Activated naive CD8-positive, alpha-beta T cell treated with anti-CD3 and anti-CD28 coated beads for 36 hours (primary cell): ENCODE measurements at regions not wholly inside any gene's neighbourhood (a gene's known extent, or its start where the extent isn't known, plus 50 kb on each side); places are given as distances from the start of the nearest gene placed in this dataset.

Experiments used
- DNase-seq: peaks from one replicate; pipeline ENCODE4 v3.0.0; 2021
- H3K27ac Mint-ChIP-seq: one replicate; pipeline ENCODE4 v1.8.0; 2022; ENCODE audit warnings: mild to moderate bottlenecking, moderate library complexity, mixed read lengths
- H3K27me3 Mint-ChIP-seq: one replicate; pipeline ENCODE4 v1.8.0; 2022; ENCODE audit warnings: mild to moderate bottlenecking, mixed read lengths
- H3K36me3 Mint-ChIP-seq: one replicate; pipeline ENCODE4 v1.8.0; 2021; ENCODE audit warnings: mild to moderate bottlenecking, mixed read lengths
- H3K4me1 Mint-ChIP-seq: one replicate; pipeline ENCODE4 v1.8.0; 2021; ENCODE audit warnings: mixed read lengths
- H3K4me3 Mint-ChIP-seq: one replicate; pipeline ENCODE4 v1.8.0; 2022; ENCODE audit warnings: mild to moderate bottlenecking, moderate library complexity, mixed read lengths
- H3K9me3 Mint-ChIP-seq: one replicate; pipeline ENCODE4 v1.8.0; 2022; ENCODE audit warnings: mixed read lengths

DNA sequence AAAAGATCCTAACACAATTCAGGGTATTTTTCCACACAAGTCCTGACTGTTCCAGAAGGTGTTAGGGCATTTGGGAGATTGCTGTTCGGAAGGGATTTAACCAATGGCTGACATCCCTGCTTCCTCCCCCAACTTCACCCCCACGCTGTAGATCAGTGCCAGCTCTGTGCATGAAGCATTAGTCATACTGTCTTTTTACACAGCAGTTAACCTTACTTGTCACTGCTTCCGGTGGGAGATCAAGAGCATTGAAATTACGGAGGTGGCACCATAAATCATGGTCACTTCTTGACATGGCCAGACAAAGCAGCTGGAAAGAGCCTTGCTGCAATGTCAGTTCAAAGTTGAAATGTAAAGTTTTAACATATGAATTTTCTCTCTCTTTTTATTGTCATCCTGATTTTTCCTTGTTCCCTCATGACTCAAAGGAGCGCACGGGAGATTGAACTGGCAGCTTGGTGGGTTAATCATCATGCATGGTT, 70.2 kb downstream of the HRH4 start:
- H3K36me3 Mint-ChIP-seq: no peaks in the 10 kb centered on the region
- no peaks in the 10 kb centered on the region for H3K9me3 Mint-ChIP-seq
- no peak overlapping the region for H3K4me3 Mint-ChIP-seq
- no peak overlapping the region for H3K27ac Mint-ChIP-seq
- peaks cover 27% of the 10 kb centered on the region for H3K27me3 Mint-ChIP-seq
- peak; percentile 7 for DNase-seq
- peaks cover 3% of the 10 kb centered on the region for H3K4me1 Mint-ChIP-seq

DNA sequence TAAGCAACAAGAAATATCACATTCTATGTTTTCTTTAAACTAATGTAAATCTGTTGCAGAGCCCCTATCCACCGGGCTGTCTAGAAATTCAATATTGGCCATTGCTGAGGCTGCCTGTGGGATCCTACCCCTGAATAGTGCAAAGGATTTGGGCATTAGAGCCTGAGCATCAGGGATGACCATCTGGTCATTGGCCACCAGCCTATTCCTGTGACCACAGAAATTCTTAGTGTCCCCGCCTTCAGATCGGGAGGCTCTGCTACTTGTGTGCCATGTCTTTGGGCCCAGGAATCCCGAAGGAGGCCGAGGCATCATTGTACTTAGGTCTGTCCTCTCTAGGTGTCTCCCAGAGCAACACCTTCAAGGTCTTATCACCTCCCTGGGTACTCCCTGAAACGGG, 73.8 kb downstream of the HRH4 start:
- no peaks in the 10 kb centered on the region for H3K9me3 Mint-ChIP-seq
- no peaks in the 10 kb centered on the region for H3K36me3 Mint-ChIP-seq
- no peak overlapping the region for H3K27ac Mint-ChIP-seq
- peaks cover 3% of the 10 kb centered on the region for H3K4me1 Mint-ChIP-seq
- no peak overlapping the region for H3K4me3 Mint-ChIP-seq
- DNase-seq: no peak
- H3K27me3 Mint-ChIP-seq: peaks cover 27% of the 10 kb centered on the region

DNA sequence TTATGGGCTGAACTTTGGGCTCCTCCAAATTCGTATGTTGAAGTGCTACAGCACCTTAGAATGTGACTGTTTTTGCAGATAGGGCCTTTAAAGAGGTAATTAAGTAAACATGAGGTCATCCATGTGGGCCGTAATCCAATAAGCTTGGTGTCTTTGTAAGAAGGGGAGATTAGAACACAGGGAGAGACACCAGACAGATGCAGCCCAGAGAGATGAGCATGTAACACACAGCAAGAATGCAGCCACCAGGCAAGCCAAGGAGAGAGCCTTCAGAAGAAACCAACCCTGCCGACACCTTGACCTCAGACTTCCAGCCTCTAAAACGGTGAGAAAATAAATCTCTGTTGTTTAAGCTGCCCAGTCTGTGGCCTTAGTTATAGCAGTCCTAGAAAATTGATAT, 74.3 kb downstream of the HRH4 start:
- Mint-ChIP-seq H3K4me1 (peaks cover 3% of the 10 kb centered on the region), H3K36me3 (no peaks in the 10 kb centered on the region), H3K27me3 (peaks cover 23% of the 10 kb centered on the region), H3K27ac (no peak overlapping the region), H3K9me3 (no peaks in the 10 kb centered on the region), H3K4me3 (no peak overlapping the region)
- no peak for DNase-seq

DNA sequence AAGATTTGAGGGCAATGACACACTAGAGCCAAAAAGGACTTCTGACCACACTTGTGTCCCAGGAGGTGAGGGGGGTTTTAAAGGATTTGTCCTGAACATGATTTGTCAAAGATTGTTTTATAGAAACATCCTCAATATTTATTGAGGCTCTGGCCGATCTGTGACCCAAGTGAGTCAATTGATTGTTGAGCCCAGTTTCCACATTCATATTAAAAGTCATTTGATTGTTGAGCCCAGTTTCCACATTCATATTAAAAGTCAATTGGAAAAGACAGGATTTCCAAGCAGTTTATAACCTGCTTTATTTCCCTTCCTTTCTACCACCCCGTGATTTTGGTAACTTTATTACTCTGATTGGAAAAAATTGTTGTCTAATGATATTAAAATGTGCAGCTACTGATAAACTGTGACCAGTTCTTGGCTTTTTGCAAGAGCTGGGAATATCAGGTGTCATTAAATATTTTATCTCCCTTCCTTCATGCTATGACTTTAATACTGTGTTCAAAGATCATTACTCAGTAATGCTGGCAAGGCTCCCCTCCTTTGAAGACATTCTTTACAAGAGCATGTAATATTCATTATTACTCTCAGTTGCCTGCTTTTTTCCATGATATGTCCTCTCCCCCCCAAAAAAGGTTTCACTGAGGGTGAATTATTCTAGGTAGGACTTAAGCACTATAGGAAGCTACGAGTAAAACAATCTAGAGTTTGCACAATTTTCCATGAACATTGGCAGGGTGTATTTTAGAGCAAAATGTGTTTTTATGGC, 75.3 kb downstream of the HRH4 start:
- H3K27ac Mint-ChIP-seq: no peak overlapping the region
- H3K27me3 Mint-ChIP-seq: peaks cover 16% of the 10 kb centered on the region
- no peaks in the 10 kb centered on the region for H3K36me3 Mint-ChIP-seq
- no peaks in the 10 kb centered on the region for H3K4me1 Mint-ChIP-seq
- H3K9me3 Mint-ChIP-seq: no peaks in the 10 kb centered on the region
- no peak overlapping the region for H3K4me3 Mint-ChIP-seq
- no peak for DNase-seq

DNA sequence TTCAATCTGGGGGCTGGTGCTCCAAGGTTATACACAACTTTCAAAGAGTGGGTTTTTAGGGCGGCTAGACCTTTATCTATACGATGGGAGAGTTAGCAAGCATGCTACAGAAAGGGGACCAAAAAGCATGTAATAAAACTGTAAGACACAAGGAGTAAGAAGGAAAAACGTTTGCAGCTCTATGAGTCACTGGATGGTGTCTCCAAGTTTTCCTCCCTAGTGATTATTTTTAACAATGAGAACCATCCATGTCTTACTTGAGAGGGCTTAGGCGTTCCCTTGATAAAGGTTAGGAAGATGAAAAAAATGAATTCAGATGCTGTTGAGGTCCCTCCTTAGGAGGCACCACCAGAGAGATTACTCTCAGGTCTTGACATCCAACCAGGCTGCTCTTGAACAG, 75.9 kb downstream of the HRH4 start:
- DNase-seq: no peak
- Mint-ChIP-seq H3K4me3 (no peak overlapping the region), H3K36me3 (no peaks in the 10 kb centered on the region), H3K9me3 (no peaks in the 10 kb centered on the region), H3K27ac (no peak overlapping the region), H3K27me3 (peaks cover 16% of the 10 kb centered on the region), H3K4me1 (no peaks in the 10 kb centered on the region)

DNA sequence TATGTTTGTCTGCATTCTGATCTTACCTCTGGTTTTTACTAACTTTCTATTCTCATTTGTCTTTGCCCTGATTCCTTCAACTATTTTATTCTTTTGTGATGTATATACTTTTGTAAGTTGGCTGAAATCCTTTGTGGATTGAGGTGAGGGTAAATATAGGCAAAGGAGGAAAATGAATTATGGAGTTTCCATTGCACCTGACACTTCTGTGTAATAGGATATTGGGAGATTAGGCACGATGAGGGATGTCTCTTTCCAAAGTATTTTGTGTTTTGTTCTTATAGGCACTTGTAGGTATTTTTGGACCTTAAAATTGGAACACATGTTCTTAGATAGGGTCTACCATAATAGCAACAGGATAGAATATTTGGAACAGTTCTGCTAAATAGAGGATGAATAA, 76.4 kb downstream of the HRH4 start:
- Mint-ChIP-seq H3K27ac (no peak overlapping the region), H3K9me3 (no peaks in the 10 kb centered on the region), H3K36me3 (no peaks in the 10 kb centered on the region), H3K4me3 (no peak overlapping the region), H3K4me1 (no peaks in the 10 kb centered on the region), H3K27me3 (peaks cover 14% of the 10 kb centered on the region)
- no peak for DNase-seq

DNA sequence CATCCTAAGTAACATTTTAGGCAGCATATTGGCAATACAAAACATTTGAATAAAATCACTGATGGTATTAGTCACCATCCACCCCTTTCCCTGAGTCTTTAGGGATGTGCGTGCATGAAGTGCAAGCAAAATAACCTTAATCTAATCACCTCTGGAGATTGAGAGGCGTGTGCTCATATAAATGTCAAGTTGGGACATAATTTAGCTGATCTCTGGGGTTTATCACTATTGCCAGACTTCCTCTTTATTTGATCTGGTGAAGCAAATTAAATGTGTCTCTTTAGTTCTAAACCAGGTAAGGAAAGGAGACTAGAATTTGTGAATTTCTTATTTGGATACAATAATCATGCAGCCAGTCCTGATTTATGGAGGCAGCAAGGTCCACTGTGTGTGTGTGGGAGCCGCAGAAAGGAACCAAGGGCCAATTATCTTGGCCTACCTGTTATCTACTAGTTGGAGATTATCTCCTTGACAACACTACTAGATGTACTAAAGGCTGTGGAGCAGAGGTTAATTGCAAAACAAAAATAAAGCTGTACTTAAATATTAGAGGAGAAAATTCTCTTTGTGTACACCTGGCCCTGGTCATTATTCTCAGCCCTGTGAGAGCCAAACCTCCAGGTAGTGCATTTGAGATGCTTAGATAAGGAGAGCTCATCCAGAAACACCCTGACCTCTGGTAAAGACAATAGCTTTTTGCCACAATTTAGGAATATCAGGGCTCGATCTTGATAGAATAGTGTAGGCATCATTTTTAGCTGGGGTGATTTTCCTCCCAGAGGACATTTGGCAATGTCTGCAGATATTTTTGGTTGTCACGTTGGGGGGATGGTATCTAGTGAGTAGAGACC, 78.2 kb downstream of the HRH4 start:
- Mint-ChIP-seq H3K27ac (no peak overlapping the region), H3K9me3 (no peaks in the 10 kb centered on the region), H3K4me1 (no peaks in the 10 kb centered on the region), H3K27me3 (peaks cover 7% of the 10 kb centered on the region), H3K36me3 (no peaks in the 10 kb centered on the region), H3K4me3 (no peak overlapping the region)
- no peak for DNase-seq

DNA sequence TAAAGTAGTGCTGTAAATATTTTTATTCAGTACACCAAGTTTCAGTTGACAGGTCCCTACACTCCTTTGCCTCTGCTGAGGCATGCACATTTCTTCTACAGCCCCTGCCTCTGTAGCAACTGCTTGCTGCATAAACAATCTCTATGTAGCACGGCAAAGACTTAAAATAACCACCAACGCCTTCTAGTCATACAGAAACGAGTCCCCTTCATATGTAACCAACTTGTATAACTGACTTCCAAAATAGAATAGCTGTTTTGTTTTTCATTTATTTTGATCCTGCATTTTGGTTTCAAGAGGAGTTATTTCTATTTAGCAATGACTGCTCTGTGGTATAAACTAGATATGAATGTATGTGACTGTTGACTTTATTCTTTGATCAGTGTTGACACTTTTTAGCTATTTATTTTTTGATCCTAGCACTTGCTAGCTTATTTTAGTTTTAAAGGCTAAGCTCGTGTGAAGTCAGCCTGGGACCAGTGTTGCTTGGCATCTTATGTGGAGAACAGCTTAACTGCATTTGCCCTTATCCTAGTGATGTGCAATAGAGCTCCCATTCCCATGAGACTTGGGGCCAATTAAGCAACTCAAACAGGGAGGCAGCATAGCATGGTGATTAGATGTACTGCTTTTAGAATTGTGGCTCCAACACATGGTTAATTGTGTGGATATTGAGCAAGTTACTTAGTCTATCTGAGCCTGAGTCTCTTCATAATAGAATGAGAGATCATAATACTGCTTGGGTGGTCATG, 79.6 kb downstream of the HRH4 start:
- H3K36me3 Mint-ChIP-seq: no peaks in the 10 kb centered on the region
- H3K9me3 Mint-ChIP-seq: no peaks in the 10 kb centered on the region
- no peak overlapping the region for H3K4me3 Mint-ChIP-seq

DNA sequence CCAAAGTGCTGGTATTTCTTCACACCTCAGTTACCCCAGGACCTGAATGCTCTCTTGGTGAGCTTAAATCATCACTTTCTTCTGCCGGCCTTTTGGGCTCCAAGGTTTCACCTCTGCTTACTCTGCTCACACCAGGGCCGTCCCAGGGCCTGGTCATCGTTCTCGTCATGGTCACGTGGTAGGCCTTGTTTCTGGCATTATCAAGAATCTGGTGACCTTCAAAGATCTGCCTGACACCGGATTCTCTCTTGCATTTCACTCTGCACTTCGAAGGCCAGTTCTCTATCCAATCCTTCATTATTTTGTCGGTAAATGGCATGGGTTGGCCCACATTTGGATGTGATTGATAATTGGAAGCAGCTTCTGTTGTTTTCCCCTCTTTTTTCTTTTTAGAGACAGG, 80.5 kb downstream of the HRH4 start:
- Mint-ChIP-seq H3K36me3 (no peaks in the 10 kb centered on the region), H3K4me1 (no peaks in the 10 kb centered on the region), H3K4me3 (no peak overlapping the region), H3K27ac (no peak overlapping the region), H3K9me3 (no peaks in the 10 kb centered on the region), H3K27me3 (peaks cover 3% of the 10 kb centered on the region)
- no peak for DNase-seq

More for the DNA sequence above, 79.6 kb downstream of the HRH4 start:
- Mint-ChIP-seq H3K27me3 (peaks cover 7% of the 10 kb centered on the region), H3K27ac (no peak overlapping the region), H3K4me1 (no peaks in the 10 kb centered on the region)
- no peak for DNase-seq

DNA sequence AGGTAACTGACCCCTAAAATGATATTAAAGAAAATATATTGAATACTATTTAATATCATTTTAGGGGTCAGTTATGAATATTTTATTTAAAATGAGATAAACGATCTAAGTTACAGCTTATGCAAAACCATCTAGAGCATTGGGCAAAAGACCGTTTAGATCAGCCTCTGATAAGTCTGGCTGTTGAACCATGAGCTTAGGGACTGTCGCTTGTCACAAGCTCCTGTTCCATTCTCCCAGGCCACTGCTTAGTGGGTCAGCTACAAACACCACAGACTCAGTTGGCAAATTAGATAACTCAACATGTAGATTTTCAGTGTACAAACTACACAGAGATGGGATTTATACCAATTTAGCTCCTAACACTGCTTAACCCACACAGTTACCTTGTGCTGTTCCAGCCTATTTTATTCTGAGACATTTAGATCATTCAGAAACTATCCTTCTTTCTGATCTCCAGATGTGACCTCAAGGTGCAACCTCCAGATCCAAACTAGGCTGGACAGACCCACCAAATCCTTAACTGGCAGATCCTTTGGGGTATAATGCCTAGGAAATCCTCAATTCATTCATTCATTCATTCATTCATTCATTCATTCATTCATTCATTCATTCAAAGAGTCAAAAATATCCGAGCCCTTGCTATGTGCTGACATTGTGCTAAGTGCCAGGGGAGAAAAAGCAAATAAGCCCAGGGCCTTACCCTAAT, 82.8 kb downstream of the HRH4 start:
- DNase-seq: no peak
- Mint-ChIP-seq H3K4me1 (no peaks in the 10 kb centered on the region), H3K36me3 (no peaks in the 10 kb centered on the region), H3K9me3 (no peaks in the 10 kb centered on the region), H3K27ac (no peak overlapping the region), H3K4me3 (no peak overlapping the region), H3K27me3 (peaks cover 3% of the 10 kb centered on the region)

DNA sequence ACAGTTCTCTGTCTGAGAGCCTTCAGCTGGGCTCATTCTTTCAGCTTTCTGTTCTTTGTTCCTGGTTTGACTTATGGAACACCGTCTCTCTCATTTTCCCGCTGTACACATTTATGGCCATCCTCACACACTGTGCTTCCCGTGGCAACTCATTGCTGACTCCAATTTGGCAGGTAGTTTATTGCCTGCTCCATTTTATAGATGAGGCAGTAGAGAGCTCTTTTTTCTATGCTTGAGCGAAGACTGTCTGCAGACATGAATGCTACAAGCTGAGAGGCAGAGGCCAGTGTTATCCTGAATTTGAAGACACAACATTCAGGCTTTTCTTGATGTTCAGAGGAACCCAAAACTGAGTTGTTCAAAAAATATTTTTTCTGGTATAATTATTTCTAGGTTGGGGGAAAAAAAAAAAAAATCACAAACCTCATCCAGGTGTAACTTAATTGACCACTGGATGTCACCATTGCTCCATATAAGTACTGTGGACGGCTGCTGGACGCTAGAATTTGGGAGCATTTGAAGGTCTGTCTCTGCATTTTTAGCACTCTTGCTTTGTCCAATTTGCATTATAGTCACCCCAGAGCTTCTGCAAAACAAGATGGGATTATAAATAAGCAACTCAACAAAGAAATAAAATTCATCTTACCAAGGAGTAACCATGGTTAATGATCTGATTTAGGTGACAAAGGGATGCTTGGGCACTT, 83.5 kb downstream of the HRH4 start:
- Mint-ChIP-seq H3K4me1 (no peaks in the 10 kb centered on the region), H3K36me3 (no peaks in the 10 kb centered on the region), H3K27ac (no peak overlapping the region), H3K9me3 (no peaks in the 10 kb centered on the region), H3K4me3 (no peak overlapping the region), H3K27me3 (peaks cover 3% of the 10 kb centered on the region)
- DNase-seq: no peak

DNA sequence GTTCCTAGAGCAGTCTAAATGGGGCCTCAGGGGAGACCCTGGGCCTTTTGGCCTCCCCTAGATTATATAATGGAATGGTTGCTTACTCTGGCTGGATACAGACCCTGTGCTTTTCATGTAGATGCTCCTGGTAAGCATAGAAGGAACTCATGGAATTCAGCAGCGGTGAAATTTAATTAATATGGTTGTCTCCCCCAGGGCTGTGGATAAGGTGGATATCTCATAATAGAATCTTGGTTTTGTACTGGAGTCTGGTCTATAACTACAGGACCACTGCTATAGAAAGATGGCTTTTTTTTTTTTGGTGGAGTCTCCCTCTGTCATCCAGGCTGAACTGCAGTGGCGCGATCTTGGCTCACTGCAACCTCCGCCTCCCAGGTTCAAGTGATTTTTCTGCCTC, 84.5 kb downstream of the HRH4 start:
- Mint-ChIP-seq H3K4me1 (no peaks in the 10 kb centered on the region), H3K27me3 (peaks cover 3% of the 10 kb centered on the region), H3K27ac (no peak overlapping the region), H3K4me3 (no peak overlapping the region), H3K36me3 (no peaks in the 10 kb centered on the region), H3K9me3 (no peaks in the 10 kb centered on the region)
- no peak for DNase-seq

DNA sequence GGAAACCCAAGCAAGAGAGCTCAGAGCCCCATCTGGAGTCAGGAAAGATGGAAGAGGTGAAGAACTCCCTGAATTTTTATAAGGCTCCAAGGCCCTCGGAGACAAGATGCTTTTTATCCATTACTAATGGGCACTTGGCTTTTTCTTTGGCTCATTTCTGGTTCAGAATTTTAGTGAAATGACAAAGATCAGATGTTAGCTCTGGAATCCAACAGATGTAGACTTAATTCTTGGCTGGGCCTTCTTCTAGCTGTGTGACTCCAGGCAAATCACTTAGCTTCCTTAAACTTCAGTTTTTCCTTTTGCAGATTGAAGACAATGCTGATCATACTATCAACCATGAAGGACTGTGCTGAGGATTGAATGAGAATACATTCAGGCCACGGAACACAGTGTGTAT, 85.2 kb downstream of the HRH4 start:
- no peaks in the 10 kb centered on the region for H3K4me1 Mint-ChIP-seq
- no peaks in the 10 kb centered on the region for H3K36me3 Mint-ChIP-seq
- H3K27ac Mint-ChIP-seq: no peak overlapping the region
- H3K27me3 Mint-ChIP-seq: peaks cover 3% of the 10 kb centered on the region
- H3K9me3 Mint-ChIP-seq: no peaks in the 10 kb centered on the region
- no peak for DNase-seq
- no peak overlapping the region for H3K4me3 Mint-ChIP-seq

DNA sequence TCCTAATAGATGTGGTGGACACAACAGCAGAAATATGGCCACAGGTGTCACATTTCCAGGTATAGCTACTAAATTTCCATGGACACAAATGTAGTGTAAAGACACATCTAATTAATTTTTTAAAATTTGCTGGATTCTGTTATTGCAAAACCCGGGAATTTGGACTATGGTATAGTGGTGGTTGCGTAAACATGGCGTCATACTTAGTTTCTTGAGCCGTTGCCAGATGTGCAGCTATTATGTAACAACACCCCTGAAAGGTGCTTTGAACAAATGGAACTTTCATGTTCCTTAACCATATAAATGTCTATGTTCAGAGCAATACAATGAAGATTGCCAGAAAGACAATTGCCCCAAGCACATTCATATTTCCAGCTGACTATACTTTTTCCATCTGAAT, 85.9 kb downstream of the HRH4 start:
- no peaks in the 10 kb centered on the region for H3K36me3 Mint-ChIP-seq
- H3K27me3 Mint-ChIP-seq: peaks cover 3% of the 10 kb centered on the region
- no peaks in the 10 kb centered on the region for H3K9me3 Mint-ChIP-seq

More for the DNA sequence above, 85.9 kb downstream of the HRH4 start:
- DNase-seq: no peak
- Mint-ChIP-seq H3K4me3 (no peak overlapping the region), H3K27ac (no peak overlapping the region), H3K4me1 (no peaks in the 10 kb centered on the region)
